ENCODE measurements at regions not wholly inside any gene's neighbourhood (a gene's known extent, or its start where the extent isn't known, plus 50 kb on each side); places are given as distances from the start of the nearest gene placed in this dataset.
"Not testable (repeated sequence)": the region's sequence is repeated elsewhere in the genome, so short reads cannot be mapped to it uniquely, and the experiment has no call there.

GRCh38 chr2:210730672-210731071 is 174.3 kb downstream of the CPS1 start:
- H2AFZ ChIP-seq (ENCODE audit: low read length) = no peak overlapping the region
- no peak overlapping the region for H3K4me2 ChIP-seq (ENCODE audit: low read depth, low read length, poor library complexity, severe bottlenecking)
- no peaks in the 10 kb centered on the region for H3K27me3 ChIP-seq (ENCODE audit: low read length)
- no peaks in the 10 kb centered on the region for H3K9me2 ChIP-seq (replicated peaks; ENCODE audit: insufficient read depth, low read length)
- no peaks in the 10 kb centered on the region for H3K36me3 ChIP-seq (ENCODE audit: insufficient read depth, low read length)
- H3K79me2 ChIP-seq (ENCODE audit: low read length) = no peaks in the 10 kb centered on the region
- no peak overlapping the region for H3K9ac ChIP-seq (ENCODE audit: low read length)
- H3K27ac ChIP-seq (ENCODE audit: low read length) = no peak overlapping the region
- H4K20me1 ChIP-seq (ENCODE audit: insufficient read depth, low read depth, low read length) = no peaks in the 10 kb centered on the region
- DNase-seq = no peak
- H3K9me3 ChIP-seq (ENCODE audit: low read length) = no peaks in the 10 kb centered on the region
- H3K4me1 ChIP-seq (ENCODE audit: low read length) = no peaks in the 10 kb centered on the region
- H3K4me3 ChIP-seq (ENCODE audit: low read length) = no peak overlapping the region

- H4K20me1 ChIP-seq (ENCODE audit: insufficient read depth, low read depth, low read length); H3K79me2 ChIP-seq (ENCODE audit: low read length); H2AFZ ChIP-seq (ENCODE audit: low read length); H3K27ac ChIP-seq (ENCODE audit: low read length); H3K36me3 ChIP-seq (ENCODE audit: insufficient read depth, low read length); H3K9ac ChIP-seq (ENCODE audit: low read length); H3K4me1 ChIP-seq (ENCODE audit: low read length); H3K9me2 ChIP-seq (replicated peaks; ENCODE audit: insufficient read depth, low read length); H3K4me2 ChIP-seq (ENCODE audit: low read depth, low read length, poor library complexity, severe bottlenecking); H3K4me3 ChIP-seq (ENCODE audit: low read length); H3K27me3 ChIP-seq (ENCODE audit: low read length); DNase-seq; H3K9me3 ChIP-seq (ENCODE audit: low read length): not testable (repeated sequence)
Measured at GRCh38 chr2:210746826-210747225, 190.4 kb downstream of the CPS1 start.

GRCh38 chr2:210752532-210752931 is 196.1 kb downstream of the CPS1 start:
- DNase-seq = no peak
- Histone ChIP-seq H3K79me2 (ENCODE audit: low read length) (no peaks in the 10 kb centered on the region), H3K4me2 (ENCODE audit: low read depth, low read length, poor library complexity, severe bottlenecking) (no peak overlapping the region), H3K9me2 (replicated peaks; ENCODE audit: insufficient read depth, low read length) (no peaks in the 10 kb centered on the region), H3K36me3 (ENCODE audit: insufficient read depth, low read length) (no peaks in the 10 kb centered on the region), H4K20me1 (ENCODE audit: insufficient read depth, low read depth, low read length) (no peaks in the 10 kb centered on the region), H3K9ac (ENCODE audit: low read length) (no peak overlapping the region), H3K27ac (ENCODE audit: low read length) (no peak overlapping the region), H2AFZ (ENCODE audit: low read length) (no peak overlapping the region), H3K4me1 (ENCODE audit: low read length) (no peaks in the 10 kb centered on the region), H3K4me3 (ENCODE audit: low read length) (no peak overlapping the region), H3K27me3 (ENCODE audit: low read length) (no peaks in the 10 kb centered on the region), H3K9me3 (ENCODE audit: low read length) (no peaks in the 10 kb centered on the region)

GRCh38 chr2:210753386-210753785 is 197.0 kb downstream of the CPS1 start:
- Histone ChIP-seq H3K4me1 (ENCODE audit: low read length) (no peaks in the 10 kb centered on the region), H3K27me3 (ENCODE audit: low read length) (no peaks in the 10 kb centered on the region), H3K9me3 (ENCODE audit: low read length) (no peaks in the 10 kb centered on the region), H4K20me1 (ENCODE audit: insufficient read depth, low read depth, low read length) (no peaks in the 10 kb centered on the region), H3K4me3 (ENCODE audit: low read length) (no peak overlapping the region), H3K27ac (ENCODE audit: low read length) (no peak overlapping the region), H3K79me2 (ENCODE audit: low read length) (no peaks in the 10 kb centered on the region), H3K36me3 (ENCODE audit: insufficient read depth, low read length) (no peaks in the 10 kb centered on the region), H2AFZ (ENCODE audit: low read length) (no peak overlapping the region), H3K9ac (ENCODE audit: low read length) (no peak overlapping the region), H3K9me2 (replicated peaks; ENCODE audit: insufficient read depth, low read length) (no peaks in the 10 kb centered on the region), H3K4me2 (ENCODE audit: low read depth, low read length, poor library complexity, severe bottlenecking) (no peak overlapping the region)
- DNase-seq = no peak

GRCh38 chr2:210756855-210757254 is 200.5 kb downstream of the CPS1 start:
- Histone ChIP-seq H3K27me3 (ENCODE audit: low read length) (no peaks in the 10 kb centered on the region), H4K20me1 (ENCODE audit: insufficient read depth, low read depth, low read length) (no peaks in the 10 kb centered on the region), H3K9me2 (replicated peaks; ENCODE audit: insufficient read depth, low read length) (no peaks in the 10 kb centered on the region), H3K9me3 (ENCODE audit: low read length) (no peaks in the 10 kb centered on the region), H2AFZ (ENCODE audit: low read length) (no peak overlapping the region), H3K36me3 (ENCODE audit: insufficient read depth, low read length) (no peaks in the 10 kb centered on the region), H3K27ac (ENCODE audit: low read length) (no peak overlapping the region), H3K9ac (ENCODE audit: low read length) (no peak overlapping the region), H3K4me3 (ENCODE audit: low read length) (no peak overlapping the region), H3K4me2 (ENCODE audit: low read depth, low read length, poor library complexity, severe bottlenecking) (no peak overlapping the region), H3K79me2 (ENCODE audit: low read length) (no peaks in the 10 kb centered on the region), H3K4me1 (ENCODE audit: low read length) (no peaks in the 10 kb centered on the region)
- no peak for DNase-seq

- Histone ChIP-seq H3K4me2 (ENCODE audit: low read depth, low read length, poor library complexity, severe bottlenecking) (no peak overlapping the region), H3K4me1 (ENCODE audit: low read length) (no peaks in the 10 kb centered on the region), H2AFZ (ENCODE audit: low read length) (no peak overlapping the region), H3K9me2 (replicated peaks; ENCODE audit: insufficient read depth, low read length) (no peaks in the 10 kb centered on the region), H3K36me3 (ENCODE audit: insufficient read depth, low read length) (no peaks in the 10 kb centered on the region), H3K79me2 (ENCODE audit: low read length) (no peaks in the 10 kb centered on the region), H3K27ac (ENCODE audit: low read length) (no peak overlapping the region), H4K20me1 (ENCODE audit: insufficient read depth, low read depth, low read length) (no peaks in the 10 kb centered on the region), H3K9ac (ENCODE audit: low read length) (no peak overlapping the region), H3K4me3 (ENCODE audit: low read length) (no peak overlapping the region), H3K9me3 (ENCODE audit: low read length) (no peaks in the 10 kb centered on the region), H3K27me3 (ENCODE audit: low read length) (no peaks in the 10 kb centered on the region)
- DNase-seq = no peak
Measured at GRCh38 chr2:210762604-210763588, 206.5 kb downstream of the CPS1 start.

- H4K20me1 ChIP-seq (ENCODE audit: insufficient read depth, low read depth, low read length) = no peaks in the 10 kb centered on the region
- 0 out of 2 replicates have a peak, but pooled peaks cover 3% of the 10 kb centered on the region for H3K27me3 ChIP-seq (ENCODE audit: low read length)
- H3K4me1 ChIP-seq (ENCODE audit: low read length) = no peaks in the 10 kb centered on the region
- no peak overlapping the region for H2AFZ ChIP-seq (ENCODE audit: low read length)
- H3K79me2 ChIP-seq (ENCODE audit: low read length) = no peaks in the 10 kb centered on the region
- no peaks in the 10 kb centered on the region for H3K9me2 ChIP-seq (replicated peaks; ENCODE audit: insufficient read depth, low read length)
- H3K36me3 ChIP-seq (ENCODE audit: insufficient read depth, low read length) = no peaks in the 10 kb centered on the region
- no peak overlapping the region for H3K4me2 ChIP-seq (ENCODE audit: low read depth, low read length, poor library complexity, severe bottlenecking)
- no peak overlapping the region for H3K4me3 ChIP-seq (ENCODE audit: low read length)
- no peaks in the 10 kb centered on the region for H3K9me3 ChIP-seq (ENCODE audit: low read length)
- DNase-seq = no peak
- H3K9ac ChIP-seq (ENCODE audit: low read length) = no peak overlapping the region
- H3K27ac ChIP-seq (ENCODE audit: low read length) = no peak overlapping the region
Measured at GRCh38 chr2:210768329-210768910, 212.0 kb downstream of the CPS1 start.

GRCh38 chr2:210776756-210777155 is 220.4 kb downstream of the CPS1 start:
- Histone ChIP-seq H3K27ac (ENCODE audit: low read length) (no peak overlapping the region), H3K27me3 (ENCODE audit: low read length) (no peaks in the 10 kb centered on the region), H2AFZ (ENCODE audit: low read length) (no peak overlapping the region), H3K4me2 (ENCODE audit: low read depth, low read length, poor library complexity, severe bottlenecking) (no peak overlapping the region), H4K20me1 (ENCODE audit: insufficient read depth, low read depth, low read length) (no peaks in the 10 kb centered on the region), H3K9me3 (ENCODE audit: low read length) (no peaks in the 10 kb centered on the region), H3K79me2 (ENCODE audit: low read length) (no peaks in the 10 kb centered on the region), H3K9me2 (replicated peaks; ENCODE audit: insufficient read depth, low read length) (no peaks in the 10 kb centered on the region), H3K4me1 (ENCODE audit: low read length) (no peaks in the 10 kb centered on the region), H3K9ac (ENCODE audit: low read length) (no peak overlapping the region), H3K4me3 (ENCODE audit: low read length) (no peak overlapping the region), H3K36me3 (ENCODE audit: insufficient read depth, low read length) (no peaks in the 10 kb centered on the region)
- DNase-seq = no peak

All from Karpas-422 (cell line).